ENCODE measurements at regions not wholly inside any gene's neighbourhood (a gene's known extent, or its start where the extent isn't known, plus 50 kb on each side); places are given as distances from the start of the nearest gene placed in this dataset.

GRCh38 chr1:29585656-29586055, 349.3 kb downstream of the PTPRU start:
- no peak for TF ChIP-seq CTCF (IDR thresholded peaks at IDR 0.05 in 2 of 3, conservative IDR thresholded peaks at IDR 0.05 in 1 of 3; ENCODE audit: borderline replicate concordance in 1 of 3, insufficient read depth in 1 of 3, low read depth in 2 of 3, low read length in 2 of 3)
- no peak for TF ChIP-seq EZH2 (IDR thresholded peaks at IDR 0.05)
- TF ChIP-seq POLR2A (IDR thresholded peaks at IDR 0.05; ENCODE audit: borderline replicate concordance, extremely low read depth, insufficient read depth, insufficient read length): no peak
- TF ChIP-seq SIN3A (IDR thresholded peaks at IDR 0.05; ENCODE audit: low read depth): no peak
- no peak for TF ChIP-seq ZFX (IDR thresholded peaks at IDR 0.05)
- TF ChIP-seq POLR2AphosphoS5 (IDR thresholded peaks at IDR 0.05; ENCODE audit: low read depth, low read length): no peak
- TF ChIP-seq ELF1 (IDR thresholded peaks at IDR 0.05; ENCODE audit: borderline replicate concordance, low read depth): no peak
- TF ChIP-seq ZBTB33 (IDR thresholded peaks at IDR 0.05; ENCODE audit: extremely low read depth, insufficient replicate concordance, low read length): no peak
- TF ChIP-seq EGR1 (IDR thresholded peaks at IDR 0.05; ENCODE audit: low read depth): no peak
- no peak for TF ChIP-seq EZH2phosphoT487 (IDR thresholded peaks at IDR 0.05; ENCODE audit: borderline replicate concordance)
- TF ChIP-seq ZNF274 (IDR thresholded peaks at IDR 0.05; ENCODE audit: low read depth, low read length): no peak
- no peak for TF ChIP-seq SP1 (IDR thresholded peaks at IDR 0.05; ENCODE audit: low read depth)
- TF ChIP-seq REST (IDR thresholded peaks at IDR 0.05; ENCODE audit: low read depth): no peak
- TF ChIP-seq YY1 (IDR thresholded peaks at IDR 0.05; ENCODE audit: extremely low read depth, insufficient replicate concordance, low read depth, low read length): no peak

All from HCT116 (cell line).